BLaER1 treated with 17β-estradiol and CSF1 and Interleukin-3, amounts not matched to agents 10 nM and 100 nM (cell line): ENCODE measurements at regions not wholly inside any gene's neighbourhood (a gene's known extent, or its start where the extent isn't known, plus 50 kb on each side); places are given as distances from the start of the nearest gene placed in this dataset.
A peak's percentile ranks its signal among the peaks of the same experiment; 100 is the strongest.

Experiments used
- H3K27ac ChIP-seq, 11 experiments: shearing (Covaris generic); formaldehyde crosslinking; 2 replicates each; pipeline ENCODE4 v1.8.1; 2022
- H3K27me3 ChIP-seq, 11 experiments: shearing (Covaris generic); formaldehyde crosslinking; 2 replicates each; pipeline ENCODE4 v1.8.1; 2022
- H3K36me3 ChIP-seq, 11 experiments: shearing (Covaris generic); formaldehyde crosslinking; 2 replicates each; pipeline ENCODE4 v1.8.1; 2022
- H3K4me1 ChIP-seq, 10 experiments: shearing (Covaris generic); formaldehyde crosslinking; 2 replicates each; pipeline ENCODE4 v1.8.1; 2022
- H3K4me2 ChIP-seq, 11 experiments: shearing (Covaris generic); formaldehyde crosslinking; 2 replicates each; pipeline ENCODE4 v1.8.1; 2022
- H3K4me3 ChIP-seq, 10 experiments: shearing (Covaris generic); formaldehyde crosslinking; 2 replicates each; pipeline ENCODE4 v1.8.1; 2022
- H3K9ac ChIP-seq, 11 experiments: shearing (Covaris generic); formaldehyde crosslinking; 2 replicates each; pipeline ENCODE4 v1.8.1; 2022
- H3K9me3 ChIP-seq, 11 experiments: shearing (Covaris generic); formaldehyde crosslinking; replicated peaks in 1 of 11; 2 replicates each; pipeline ENCODE4 v1.8.1; 2022
- H4K20me1 ChIP-seq, 11 experiments: shearing (Covaris generic); formaldehyde crosslinking; 2 replicates each; pipeline ENCODE4 v1.8.1; 2022
- Cebpa-rat ChIP-seq, 11 experiments: shearing (Covaris generic); IDR thresholded peaks; 2 replicates each; pipeline ENCODE4 v1.8.1; 2022

DNA sequence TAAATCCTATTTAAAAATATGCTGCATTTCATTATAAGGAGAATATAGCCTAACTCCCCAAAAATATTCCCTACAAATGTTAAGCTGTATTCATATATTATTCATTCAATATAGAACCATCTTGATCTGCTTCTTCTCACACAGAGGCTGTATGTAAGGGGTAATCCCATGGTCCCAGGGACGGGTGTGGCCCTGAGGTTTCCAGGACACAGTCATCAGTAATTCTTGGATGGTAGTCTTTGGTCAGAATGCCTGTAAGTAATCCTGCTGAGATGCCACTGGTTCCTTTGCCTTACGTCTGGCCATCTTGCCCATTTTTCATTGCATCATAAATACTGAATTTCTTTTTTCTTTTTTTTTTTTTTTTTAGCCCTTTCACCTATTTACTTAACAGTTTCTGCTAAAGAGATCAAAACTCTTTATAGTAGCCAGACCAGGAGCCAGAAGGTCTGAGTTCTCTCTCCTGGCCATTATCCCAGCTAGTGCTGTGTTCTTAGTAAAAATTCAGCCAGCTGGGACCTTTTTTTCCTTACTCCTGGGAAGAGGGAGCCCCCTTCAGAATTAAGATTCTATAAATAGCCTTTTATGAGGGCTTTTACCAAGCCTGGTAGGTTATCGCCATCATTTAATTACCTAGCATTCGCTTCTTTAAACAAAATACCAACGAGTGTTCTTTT is 134.9 kb downstream of the SOX11 start:
- no peak overlapping the region for H3K4me3 ChIP-seq
- no peaks in the 10 kb centered on the region for H4K20me1 ChIP-seq
- no peak overlapping the region for H3K9ac ChIP-seq
- H3K9me3 ChIP-seq, result peaks cover 0 to 15% (median 6%) of the 10 kb centered on the region in 11 experiments; a peak in 12 of 22 replicates
- no peak overlapping the region for H3K4me2 ChIP-seq
- no peak for TF ChIP-seq Cebpa-rat (IDR thresholded peaks at IDR 0.05)
- no peaks in the 10 kb centered on the region for H3K36me3 ChIP-seq
- no peaks in the 10 kb centered on the region for H3K27me3 ChIP-seq
- no peaks in the 10 kb centered on the region for H3K4me1 ChIP-seq
- H3K27ac ChIP-seq, result no peak overlapping the region

DNA sequence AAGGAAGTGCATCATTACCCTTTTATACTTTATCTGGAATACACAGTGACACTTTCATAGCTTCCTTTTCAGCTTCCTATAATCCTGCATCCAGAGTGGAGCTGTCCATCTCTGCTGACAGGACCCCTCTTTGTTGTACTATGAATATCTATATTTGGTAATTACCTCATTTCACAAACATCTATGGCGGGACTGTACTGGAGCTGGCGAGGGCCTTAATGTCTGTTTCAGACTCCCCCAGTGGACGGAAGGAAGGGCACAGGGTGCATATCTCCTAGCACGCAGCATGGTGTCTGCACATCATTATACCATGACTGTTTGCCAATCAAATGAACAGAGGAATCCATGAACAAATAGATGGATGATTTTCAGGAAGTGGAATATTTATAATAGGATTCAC is 142.3 kb downstream of the SOX11 start:
- Histone ChIP-seq H3K9me3 (no peaks in the 10 kb centered on the region), H3K4me2 (no peak overlapping the region), H4K20me1 (no peaks in the 10 kb centered on the region), H3K9ac (no peak overlapping the region), H3K4me1 (no peaks in the 10 kb centered on the region), H3K27me3 (no peaks in the 10 kb centered on the region), H3K27ac (no peak overlapping the region), H3K36me3 (no peaks in the 10 kb centered on the region), H3K4me3 (no peak overlapping the region)
- no peak for TF ChIP-seq Cebpa-rat (IDR thresholded peaks at IDR 0.05)

DNA sequence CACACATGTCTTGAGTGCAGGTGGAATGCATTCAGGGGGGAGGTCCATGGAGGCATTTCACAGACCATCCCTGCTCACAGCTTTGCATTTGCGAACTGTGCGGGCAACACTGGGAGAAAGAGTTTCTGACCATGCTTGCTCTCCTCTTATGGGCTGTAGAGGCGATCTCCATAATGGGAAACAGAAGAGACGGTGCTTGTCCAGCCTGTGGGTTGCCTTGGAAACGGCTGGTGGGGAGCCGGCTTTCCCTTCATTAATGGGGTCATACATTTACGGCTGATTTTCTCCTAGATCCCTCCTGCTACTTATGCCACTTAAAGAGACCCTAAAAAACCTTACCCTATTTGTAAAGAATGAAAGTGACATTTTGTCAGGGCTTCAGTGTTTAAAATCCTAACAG is 147.4 kb downstream of the SOX11 start:
- Histone ChIP-seq H3K27ac (no peak overlapping the region), H3K4me3 (no peak overlapping the region), H3K9me3 (no peaks in the 10 kb centered on the region), H3K4me1 (peaks cover 0 to 5% (median 0%) of the 10 kb centered on the region in 10 experiments; a peak in 1 of 20 replicates), H3K4me2 (no peak overlapping the region), H3K27me3 (no peaks in the 10 kb centered on the region), H4K20me1 (no peaks in the 10 kb centered on the region), H3K36me3 (no peaks in the 10 kb centered on the region), H3K9ac (no peak overlapping the region)
- no peak for TF ChIP-seq Cebpa-rat (IDR thresholded peaks at IDR 0.05)

DNA sequence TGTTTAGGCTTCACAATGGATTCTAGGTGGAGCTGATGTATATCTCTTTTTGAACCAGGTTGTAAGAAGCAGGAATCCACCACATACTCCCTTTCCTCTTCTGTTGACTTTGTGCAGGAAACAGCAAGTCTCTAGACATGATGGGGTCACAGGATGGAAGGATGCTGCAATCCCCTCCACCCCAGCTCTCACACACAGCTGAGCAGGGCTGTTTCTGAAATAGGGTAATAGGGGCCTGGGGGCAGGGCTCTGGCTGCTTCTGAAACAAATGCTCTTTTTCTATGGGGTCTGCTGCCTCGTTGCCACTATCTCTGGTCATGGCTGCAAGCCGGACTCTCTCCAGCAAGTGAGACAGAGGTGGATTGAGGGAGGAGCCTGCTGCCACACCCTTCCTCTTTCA is 148.9 kb downstream of the SOX11 start:
- H3K27me3 ChIP-seq, result no peaks in the 10 kb centered on the region
- peak overlapping the region in 2 of 11 experiments; percentile 0 to 2; a peak in 2 of 22 replicates for H3K4me2 ChIP-seq
- H3K4me1 ChIP-seq, result peaks cover 0 to 5% (median 0%) of the 10 kb centered on the region in 10 experiments; a peak in 1 of 20 replicates
- no peaks in the 10 kb centered on the region for H3K9me3 ChIP-seq
- H4K20me1 ChIP-seq, result no peaks in the 10 kb centered on the region
- H3K27ac ChIP-seq, result no peak overlapping the region
- H3K4me3 ChIP-seq, result no peak overlapping the region
- H3K9ac ChIP-seq, result no peak overlapping the region
- TF ChIP-seq Cebpa-rat (IDR thresholded peaks at IDR 0.05), result no peak
- no peaks in the 10 kb centered on the region for H3K36me3 ChIP-seq

DNA sequence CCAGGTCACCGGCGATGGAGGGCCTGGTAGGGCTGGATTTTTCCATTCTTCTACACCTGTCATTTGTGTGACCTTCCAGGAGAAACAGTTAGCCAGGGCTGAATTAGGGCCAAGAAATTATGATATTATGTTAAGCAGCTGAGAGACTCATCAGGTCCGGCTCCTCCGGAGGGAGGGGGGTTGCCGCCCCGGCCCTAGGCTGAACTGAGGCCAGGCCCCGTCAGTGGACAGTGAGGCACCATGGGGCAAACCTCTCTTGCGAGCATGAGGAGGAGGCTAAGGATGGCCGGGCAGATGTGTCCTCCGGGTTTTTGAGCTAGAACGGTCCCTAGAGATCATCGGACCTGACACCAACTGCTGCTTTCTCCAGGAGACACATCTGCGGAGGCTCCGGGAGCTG is 150.1 kb downstream of the SOX11 start:
- Histone ChIP-seq H3K4me3 (no peak overlapping the region), H3K4me2 (no peak overlapping the region), H3K9me3 (no peaks in the 10 kb centered on the region), H3K9ac (no peak overlapping the region), H3K27ac (no peak overlapping the region), H3K4me1 (peaks cover 0 to 5% (median 0%) of the 10 kb centered on the region in 10 experiments; a peak in 1 of 20 replicates), H4K20me1 (no peaks in the 10 kb centered on the region), H3K27me3 (no peaks in the 10 kb centered on the region), H3K36me3 (no peaks in the 10 kb centered on the region)
- no peak for TF ChIP-seq Cebpa-rat (IDR thresholded peaks at IDR 0.05)

DNA sequence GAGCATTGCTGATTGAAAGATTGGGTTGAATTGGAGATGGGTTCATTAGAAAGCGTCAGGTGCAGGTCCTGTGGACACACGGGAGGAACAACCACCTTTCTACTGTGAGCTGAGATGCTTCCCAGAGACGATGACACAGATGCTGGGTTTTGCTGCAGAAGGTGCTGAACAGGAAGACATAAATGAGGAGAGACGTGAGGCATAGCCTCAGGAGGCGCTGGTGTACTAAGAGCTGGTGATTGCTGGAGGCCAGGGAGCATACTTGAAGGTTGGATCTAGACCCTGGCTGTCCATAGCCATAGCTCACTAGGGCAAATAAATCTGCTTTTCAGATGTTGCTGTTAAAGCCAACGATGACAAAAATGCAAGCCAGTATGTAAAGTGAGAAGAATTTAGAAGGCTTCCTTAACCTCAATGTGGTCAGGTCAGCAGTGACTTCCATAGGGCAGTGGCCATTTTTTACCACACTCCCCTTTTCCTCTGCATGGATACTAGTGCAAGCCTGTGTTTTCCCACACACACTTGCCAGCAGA is 153.7 kb downstream of the SOX11 start:
- Histone ChIP-seq H3K4me3 (no peak overlapping the region), H3K36me3 (no peaks in the 10 kb centered on the region), H3K4me1 (peaks cover 0 to 5% (median 0%) of the 10 kb centered on the region in 10 experiments; a peak in 1 of 20 replicates), H3K9me3 (no peaks in the 10 kb centered on the region), H3K4me2 (no peak overlapping the region), H3K9ac (no peak overlapping the region), H3K27ac (no peak overlapping the region), H4K20me1 (no peaks in the 10 kb centered on the region), H3K27me3 (no peaks in the 10 kb centered on the region)
- TF ChIP-seq Cebpa-rat (IDR thresholded peaks at IDR 0.05), result no peak

DNA sequence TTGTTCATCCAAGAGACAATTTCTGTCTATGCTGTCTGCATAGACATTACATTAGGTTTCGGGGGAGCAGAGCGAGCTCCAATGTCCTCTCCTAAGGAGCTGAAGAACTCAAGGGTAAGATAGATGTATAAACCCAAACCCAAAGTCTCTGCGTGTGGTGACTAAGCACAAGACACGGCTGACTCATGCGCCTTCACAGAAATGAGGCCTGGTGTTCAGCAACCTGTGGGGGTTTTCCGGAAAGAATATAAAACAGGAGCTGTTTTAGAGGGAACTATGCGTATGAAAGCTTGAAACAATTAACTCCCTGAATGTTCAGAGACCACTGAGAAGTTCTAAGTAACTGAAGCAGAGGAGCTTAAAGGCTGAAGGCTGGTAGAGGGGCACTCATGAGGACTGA is 154.7 kb downstream of the SOX11 start:
- Histone ChIP-seq H4K20me1 (no peaks in the 10 kb centered on the region), H3K27me3 (no peaks in the 10 kb centered on the region), H3K4me1 (no peaks in the 10 kb centered on the region), H3K27ac (no peak overlapping the region), H3K36me3 (no peaks in the 10 kb centered on the region), H3K9ac (no peak overlapping the region), H3K4me3 (no peak overlapping the region), H3K4me2 (no peak overlapping the region), H3K9me3 (no peaks in the 10 kb centered on the region)
- TF ChIP-seq Cebpa-rat (IDR thresholded peaks at IDR 0.05), result no peak

DNA sequence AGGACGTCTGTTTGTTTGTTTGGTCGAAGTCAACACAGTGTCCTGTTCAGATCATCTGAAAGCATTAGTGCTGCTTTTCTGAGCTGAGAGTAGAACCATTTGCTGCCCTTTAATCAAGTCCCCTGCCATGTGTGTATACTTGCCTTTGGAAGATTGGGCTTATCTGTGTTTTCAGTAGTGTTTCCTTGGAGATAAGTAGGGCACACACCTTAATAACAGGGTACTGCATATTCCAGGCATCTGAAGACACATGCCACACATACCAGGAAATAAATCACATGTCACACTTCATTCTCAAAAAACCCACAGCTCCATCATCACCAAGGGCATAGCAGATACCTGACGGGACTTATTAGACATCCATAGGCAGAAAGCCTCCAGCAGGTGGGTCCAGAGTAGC is 157.4 kb downstream of the SOX11 start:
- H3K9ac ChIP-seq, result no peak overlapping the region
- no peak overlapping the region for H3K4me3 ChIP-seq
- no peaks in the 10 kb centered on the region for H3K36me3 ChIP-seq
- no peaks in the 10 kb centered on the region for H3K9me3 ChIP-seq
- no peaks in the 10 kb centered on the region for H3K4me1 ChIP-seq
- no peak for TF ChIP-seq Cebpa-rat (IDR thresholded peaks at IDR 0.05)
- H3K27me3 ChIP-seq, result no peaks in the 10 kb centered on the region
- H3K27ac ChIP-seq, result no peak overlapping the region
- H3K4me2 ChIP-seq, result no peak overlapping the region
- no peaks in the 10 kb centered on the region for H4K20me1 ChIP-seq

DNA sequence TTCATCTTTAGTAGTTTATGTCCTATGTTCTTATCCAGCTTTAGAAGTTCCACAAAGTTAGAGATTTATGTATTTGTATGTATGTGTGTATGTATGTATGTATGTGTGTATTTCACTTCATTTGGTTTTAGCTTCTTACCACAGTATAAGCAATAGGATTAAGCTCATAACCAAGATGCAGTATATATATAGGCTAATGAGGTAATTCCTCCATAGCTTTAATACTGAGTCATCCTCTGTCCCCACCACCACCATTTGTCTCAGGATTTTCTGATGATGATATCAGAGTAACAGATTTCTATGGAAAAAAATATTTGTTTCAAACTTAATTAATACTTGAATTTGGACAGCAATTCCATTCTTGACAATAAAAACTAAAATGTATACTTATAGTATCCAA is 159.2 kb downstream of the SOX11 start:
- H3K27ac ChIP-seq, result no peak overlapping the region

DNA sequence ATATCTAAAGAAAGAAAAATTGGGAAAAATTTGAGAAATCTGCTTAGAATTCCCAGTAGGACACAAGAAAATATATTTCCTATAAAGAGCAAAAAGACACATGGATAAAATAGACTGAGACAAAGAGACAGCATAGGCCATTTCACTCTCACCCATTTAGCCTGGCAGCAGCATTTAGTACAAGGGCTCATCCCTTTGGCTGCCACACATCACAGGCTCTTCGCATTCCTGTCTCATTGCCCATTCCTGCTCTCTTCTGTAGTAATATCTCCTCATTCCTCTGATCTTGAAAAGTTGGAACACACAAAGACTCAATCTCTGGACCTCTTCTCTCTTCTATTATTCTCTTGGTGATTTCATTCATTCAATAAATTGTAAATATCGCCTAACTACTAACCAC is 162.6 kb downstream of the SOX11 start:
- H3K4me3 ChIP-seq, result no peak overlapping the region
- H3K9ac ChIP-seq, result no peak overlapping the region
- no peaks in the 10 kb centered on the region for H3K27me3 ChIP-seq
- H3K4me1 ChIP-seq, result no peaks in the 10 kb centered on the region
- TF ChIP-seq Cebpa-rat (IDR thresholded peaks at IDR 0.05), result no peak
- H3K9me3 ChIP-seq, result peaks cover 0 to 12% (median 6%) of the 10 kb centered on the region in 11 experiments; a peak in 9 of 22 replicates
- H3K36me3 ChIP-seq, result no peaks in the 10 kb centered on the region
- no peaks in the 10 kb centered on the region for H4K20me1 ChIP-seq
- no peak overlapping the region for H3K27ac ChIP-seq
- no peak overlapping the region for H3K4me2 ChIP-seq

More for the DNA sequence above, 159.2 kb downstream of the SOX11 start:
- TF ChIP-seq Cebpa-rat (IDR thresholded peaks at IDR 0.05), result no peak
- no peaks in the 10 kb centered on the region for H3K36me3 ChIP-seq
- no peaks in the 10 kb centered on the region for H4K20me1 ChIP-seq
- H3K9me3 ChIP-seq, result no peaks in the 10 kb centered on the region
- H3K4me2 ChIP-seq, result no peak overlapping the region
- H3K4me3 ChIP-seq, result no peak overlapping the region
- H3K9ac ChIP-seq, result no peak overlapping the region
- no peaks in the 10 kb centered on the region for H3K4me1 ChIP-seq
- no peaks in the 10 kb centered on the region for H3K27me3 ChIP-seq
